Daoy (cell line): ENCODE measurements at regions not wholly inside any gene's neighbourhood (a gene's known extent, or its start where the extent isn't known, plus 50 kb on each side); places are given as distances from the start of the nearest gene placed in this dataset.
"Not testable (repeated sequence)": the region's sequence is repeated elsewhere in the genome, so short reads cannot be mapped to it uniquely, and the experiment has no call there.

ENCODE experiments used
- DNase-seq: peaks from one replicate; pipeline ENCODE4 v3.0.0-alpha.2; 2015; ENCODE audit warnings: low read depth

GRCh38 chr9:7622481-7622880 lies 177.1 kb downstream of the DMAC1 start:
- no peak for DNase-seq

DNA sequence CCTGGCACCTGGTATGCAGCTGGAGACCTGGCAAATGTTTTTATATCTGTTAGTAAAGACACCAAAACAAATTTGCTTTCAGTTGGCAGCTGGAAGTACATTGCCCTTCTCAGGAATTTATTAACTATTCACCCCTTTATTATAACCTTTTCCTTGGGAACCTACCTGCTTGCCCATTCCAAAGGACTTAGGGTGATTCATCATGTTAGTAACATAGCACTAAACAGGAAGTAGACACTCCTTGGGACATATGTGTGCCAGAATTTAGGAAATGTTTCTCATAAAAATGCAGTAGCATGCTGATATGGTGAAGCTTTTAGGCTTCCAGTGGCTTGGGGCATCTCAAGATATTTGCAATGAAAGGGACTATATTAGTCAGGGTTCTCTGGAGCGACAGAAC lies 184.2 kb downstream of the DMAC1 start:
- DNase-seq, result no peak

GRCh38 chr9:7613931-7614330 lies 185.6 kb downstream of the DMAC1 start:
- DNase-seq, result no peak

- no peak for DNase-seq
These were observed 191.3 kb downstream of the DMAC1 start for GRCh38 chr9:7608261-7608660.

GRCh38 chr9:7607421-7607820 lies 192.2 kb downstream of the DMAC1 start:
- no peak for DNase-seq

DNA sequence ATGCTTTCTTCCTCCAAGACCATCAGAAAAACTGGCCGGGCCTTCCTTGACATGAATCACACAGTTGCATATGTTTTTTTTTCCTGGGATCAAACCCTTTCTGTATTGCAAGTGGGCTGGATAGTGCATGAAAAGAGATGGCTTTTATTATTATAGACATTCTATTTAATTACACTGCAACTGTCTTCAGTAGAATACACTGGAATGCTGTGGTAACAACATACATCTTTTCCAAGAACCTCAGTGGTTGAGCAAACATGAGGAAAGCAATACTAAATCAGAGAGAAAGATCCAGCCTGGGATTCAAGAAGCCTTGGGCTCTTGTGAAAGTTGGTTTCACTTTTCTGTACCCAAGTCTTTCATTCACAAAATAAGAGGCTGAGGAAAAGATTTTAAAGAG lies 193.0 kb downstream of the DMAC1 start:
- no peak for DNase-seq

DNA sequence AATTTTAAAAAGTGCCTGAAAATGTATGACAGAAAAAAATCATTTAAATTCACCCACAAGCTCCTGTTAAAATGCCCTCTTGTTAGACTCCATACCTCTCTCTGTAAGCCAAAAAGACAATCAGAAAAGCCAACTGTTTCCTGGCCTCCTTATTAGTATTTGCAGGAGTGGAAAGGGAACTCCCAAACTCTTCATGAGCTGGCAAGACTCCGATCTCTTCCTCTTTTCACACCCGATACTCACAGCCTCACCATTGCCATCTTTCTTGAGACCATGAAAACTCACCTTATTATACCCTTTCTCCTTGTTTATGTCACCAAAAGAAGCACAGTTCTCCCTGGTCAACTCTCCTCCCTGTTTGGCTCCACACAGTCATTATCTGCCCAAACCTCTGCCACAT lies 197.8 kb downstream of the DMAC1 start:
- DNase-seq, result no peak

- no peak for DNase-seq
These were observed 201.9 kb downstream of the DMAC1 start for GRCh38 chr9:7597716-7598115.

- DNase-seq, result no peak
These were observed 207.0 kb downstream of the DMAC1 start for GRCh38 chr9:7592321-7593316.

- DNase-seq, result no peak
These were observed 208.1 kb downstream of the DMAC1 start for GRCh38 chr9:7591501-7591900.

GRCh38 chr9:7580568-7580967 lies 219.0 kb downstream of the DMAC1 start:
- no peak for DNase-seq

DNA sequence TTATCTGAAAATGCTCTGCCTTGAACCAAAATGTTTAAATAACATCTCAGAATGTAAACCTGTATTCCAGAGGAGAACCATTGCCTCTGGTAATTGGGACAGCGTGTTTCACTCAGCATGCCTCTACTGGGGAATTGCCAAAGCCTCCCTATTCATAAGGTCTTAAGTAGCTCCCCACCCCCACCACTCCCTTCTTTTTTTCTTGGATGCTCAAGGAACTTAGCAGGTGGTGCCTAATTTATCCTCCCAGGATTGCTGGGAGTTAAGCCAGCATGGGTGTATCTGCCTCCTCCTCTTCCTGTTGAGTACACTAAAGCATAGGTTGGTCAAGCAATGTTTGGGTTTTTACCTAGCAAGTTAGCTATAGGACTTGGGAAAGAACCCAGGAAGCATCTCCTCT lies 220.2 kb downstream of the DMAC1 start:
- DNase-seq, result no peak

DNA sequence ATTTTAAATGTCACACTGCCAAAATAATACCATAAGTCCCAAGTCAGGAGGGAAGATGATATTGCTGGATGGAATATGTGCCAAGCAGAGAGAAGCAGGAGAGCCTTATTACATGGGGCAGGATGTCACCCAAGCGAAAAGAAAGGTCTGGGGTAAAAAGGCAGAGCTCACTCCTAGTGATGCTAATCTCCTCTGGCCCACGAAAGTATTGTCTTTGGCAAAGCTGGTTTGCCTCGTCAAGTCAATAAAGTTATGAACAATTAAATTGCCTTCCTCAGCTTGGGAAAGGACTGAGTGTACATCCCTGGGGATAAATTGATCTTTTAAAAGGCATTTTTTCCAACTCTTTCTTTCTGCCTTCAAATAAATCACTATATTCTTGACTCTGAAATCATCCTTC lies 220.6 kb downstream of the DMAC1 start:
- DNase-seq, result no peak

- DNase-seq, result peak; percentile 21
These were observed 229.4 kb downstream of the DMAC1 start for GRCh38 chr9:7570107-7570720.

DNA sequence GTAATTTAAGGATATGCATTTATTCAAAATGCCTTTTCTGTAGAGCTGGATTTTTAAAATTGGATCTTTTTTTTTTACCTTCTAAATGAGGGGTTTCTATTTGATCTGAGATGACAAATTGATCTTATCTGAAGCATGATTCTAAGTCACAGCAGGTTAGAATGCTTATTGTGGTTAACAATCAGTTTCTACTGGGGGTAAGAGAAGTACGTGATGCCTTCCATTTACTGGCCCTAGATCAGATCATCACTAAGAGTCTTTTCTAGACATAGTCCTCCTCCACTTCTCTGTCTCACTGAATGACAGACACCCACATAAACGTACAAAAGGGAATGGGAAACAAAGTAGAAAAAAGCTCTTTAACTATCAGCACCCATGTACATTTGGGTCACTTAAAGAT lies 231.9 kb downstream of the DMAC1 start:
- no peak for DNase-seq

DNA sequence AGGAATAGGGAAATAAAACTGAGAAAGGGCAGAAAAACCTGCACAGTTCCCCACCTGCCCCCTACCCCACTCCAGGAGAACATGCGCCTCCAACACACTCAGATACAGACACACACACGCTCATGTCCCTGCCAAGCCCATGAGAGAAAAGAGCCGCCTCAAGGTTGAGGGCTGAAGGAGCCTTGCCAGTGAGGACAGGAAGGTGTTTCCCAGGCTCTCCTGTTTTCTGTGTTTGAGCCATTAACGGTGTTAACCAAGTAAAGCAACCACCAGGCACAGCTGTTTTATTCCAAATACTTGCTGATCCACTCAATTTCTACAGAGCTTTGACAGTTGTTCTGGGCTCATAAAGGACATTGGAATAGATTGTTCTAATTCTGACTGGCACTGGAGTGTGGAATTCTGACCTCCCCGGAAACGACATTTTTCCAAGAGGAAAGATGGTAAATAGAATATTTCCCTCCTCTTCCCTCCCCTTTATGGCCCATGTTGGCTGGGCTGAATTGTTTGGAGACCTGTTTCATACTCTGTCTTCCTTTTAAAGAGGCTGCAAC lies 238.0 kb downstream of the DMAC1 start:
- DNase-seq, result no peak

DNA sequence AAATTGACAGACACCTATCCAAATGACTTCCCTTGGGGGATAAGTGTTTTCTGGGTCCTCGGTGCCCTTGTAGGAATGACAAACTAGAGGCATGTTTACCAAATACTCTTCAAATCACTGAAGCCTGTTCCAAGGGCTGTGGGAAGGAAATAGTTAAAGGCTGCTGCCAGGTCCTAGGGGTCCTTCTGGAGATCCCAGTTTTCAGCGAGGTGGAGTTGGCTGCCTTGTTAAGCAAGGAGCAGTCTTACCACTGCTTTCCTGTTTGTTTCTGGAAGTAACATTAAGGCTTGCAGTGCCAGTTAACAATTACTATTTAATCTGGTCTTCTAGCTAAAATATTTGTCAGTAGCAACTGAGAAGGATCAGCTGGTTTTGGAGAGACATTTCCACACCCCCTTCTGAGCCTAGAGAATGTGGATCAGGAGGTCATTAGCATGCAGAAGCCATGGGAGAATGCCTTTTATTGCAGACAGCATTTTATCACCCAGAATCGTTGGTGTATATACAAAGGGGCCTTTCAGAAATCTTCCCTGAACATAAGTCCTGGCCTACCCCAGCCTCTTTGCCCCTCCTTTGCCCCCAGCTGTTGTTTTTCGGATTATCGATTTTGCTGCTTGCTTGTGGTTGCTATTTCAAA lies 238.8 kb downstream of the DMAC1 start:
- no peak for DNase-seq

DNA sequence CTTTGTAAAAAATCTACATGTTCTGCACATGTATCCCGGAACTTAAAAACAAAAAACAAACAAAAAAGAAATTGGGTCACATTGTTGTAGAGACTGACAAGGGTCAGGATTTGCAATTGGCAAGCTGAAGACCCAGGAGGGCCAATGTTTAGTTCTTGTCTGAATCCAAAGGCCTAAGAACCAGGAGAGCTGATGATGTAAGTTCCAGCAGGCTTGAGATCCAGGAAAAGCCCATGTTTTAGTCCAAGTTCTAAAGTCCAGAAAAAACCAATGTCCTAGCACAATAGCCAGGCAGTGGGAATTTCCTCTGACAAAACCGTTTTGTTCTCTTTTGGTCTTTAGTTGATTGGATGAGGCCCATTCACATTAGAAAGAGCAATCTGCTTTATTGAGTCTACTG lies 244.9 kb downstream of the DMAC1 start:
- DNase-seq, result no peak

GRCh38 chr9:7552706-7553105 lies 246.9 kb downstream of the DMAC1 start:
- not testable (repeated sequence) for DNase-seq

- DNase-seq, result no peak
These were observed 250.3 kb downstream of the DMAC1 start for GRCh38 chr9:7549249-7549648.

- DNase-seq, result no peak
These were observed 253.3 kb downstream of the DMAC1 start for GRCh38 chr9:7546261-7546660.

GRCh38 chr9:7545371-7546165 lies 254.0 kb downstream of the DMAC1 start:
- DNase-seq, result no peak
